Glutamatergic neuron (in vitro differentiated cells): ENCODE measurements at regions not wholly inside any gene's neighbourhood (a gene's known extent, or its start where the extent isn't known, plus 50 kb on each side); places are given as distances from the start of the nearest gene placed in this dataset.

Experiments
- DNase-seq: peaks from one replicate; pipeline ENCODE4 v3.0.0; 2022
- H3K27ac Mint-ChIP-seq: one replicate; pipeline ENCODE4 v1.8.0; 2020; ENCODE audit warnings: mild to moderate bottlenecking, mixed read lengths, inconsistent platforms; ENCODE audit not compliant: unreplicated experiment
- H3K27me3 Mint-ChIP-seq: one replicate; pipeline ENCODE4 v1.8.0; 2020; ENCODE audit warnings: mild to moderate bottlenecking, moderate library complexity, mixed read lengths, inconsistent platforms; ENCODE audit not compliant: unreplicated experiment
- H3K36me3 Mint-ChIP-seq: one replicate; pipeline ENCODE4 v1.8.0; 2020; ENCODE audit warnings: mild to moderate bottlenecking, mixed read lengths, inconsistent platforms; ENCODE audit not compliant: unreplicated experiment
- H3K4me1 Mint-ChIP-seq: one replicate; pipeline ENCODE4 v1.8.0; 2020; ENCODE audit warnings: mild to moderate bottlenecking, low read depth, mixed read lengths, inconsistent platforms; ENCODE audit not compliant: unreplicated experiment
- H3K4me3 Mint-ChIP-seq: one replicate; pipeline ENCODE4 v1.8.0; 2020; ENCODE audit warnings: mild to moderate bottlenecking, mixed read lengths, inconsistent platforms; ENCODE audit not compliant: unreplicated experiment
- H3K9me3 Mint-ChIP-seq: one replicate; pipeline ENCODE4 v1.8.0; 2020; ENCODE audit warnings: mild to moderate bottlenecking, moderate library complexity, mixed read lengths, inconsistent platforms; ENCODE audit not compliant: unreplicated experiment
- TF ChIP-seq, protein P1 (sequence below): fragments of 200-600 bp; sonication (generic); IDR thresholded peaks from one replicate; pipeline ENCODE4 v1.5.0; 2021; ENCODE audit not compliant: partially characterized antibody, unreplicated experiment

DNA sequence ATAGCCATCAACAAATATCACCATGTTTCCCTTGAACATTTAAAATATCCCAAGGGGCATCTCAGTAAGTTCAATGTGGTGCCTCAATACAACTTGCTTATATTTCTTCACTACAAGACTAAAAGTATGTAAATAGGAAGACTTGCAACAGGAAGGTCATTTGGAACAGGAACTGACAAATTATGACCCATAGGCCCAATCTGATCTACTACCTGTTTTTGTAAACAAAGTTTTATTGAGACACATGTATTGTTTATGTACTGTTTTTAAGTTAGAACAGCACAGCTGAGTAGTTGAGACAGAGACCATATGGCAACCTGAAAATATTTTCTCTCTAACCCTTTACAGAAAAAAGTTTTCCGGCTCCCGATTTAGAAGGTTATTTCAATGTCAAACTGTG lies 154.8 kb upstream of the TFPI start:
- no peaks in the 10 kb centered on the region for H3K4me1 Mint-ChIP-seq
- H3K36me3 Mint-ChIP-seq: no peaks in the 10 kb centered on the region
- no peaks in the 10 kb centered on the region for H3K9me3 Mint-ChIP-seq
- H3K4me3 Mint-ChIP-seq: no peak overlapping the region
- TF ChIP-seq, protein P1, sequence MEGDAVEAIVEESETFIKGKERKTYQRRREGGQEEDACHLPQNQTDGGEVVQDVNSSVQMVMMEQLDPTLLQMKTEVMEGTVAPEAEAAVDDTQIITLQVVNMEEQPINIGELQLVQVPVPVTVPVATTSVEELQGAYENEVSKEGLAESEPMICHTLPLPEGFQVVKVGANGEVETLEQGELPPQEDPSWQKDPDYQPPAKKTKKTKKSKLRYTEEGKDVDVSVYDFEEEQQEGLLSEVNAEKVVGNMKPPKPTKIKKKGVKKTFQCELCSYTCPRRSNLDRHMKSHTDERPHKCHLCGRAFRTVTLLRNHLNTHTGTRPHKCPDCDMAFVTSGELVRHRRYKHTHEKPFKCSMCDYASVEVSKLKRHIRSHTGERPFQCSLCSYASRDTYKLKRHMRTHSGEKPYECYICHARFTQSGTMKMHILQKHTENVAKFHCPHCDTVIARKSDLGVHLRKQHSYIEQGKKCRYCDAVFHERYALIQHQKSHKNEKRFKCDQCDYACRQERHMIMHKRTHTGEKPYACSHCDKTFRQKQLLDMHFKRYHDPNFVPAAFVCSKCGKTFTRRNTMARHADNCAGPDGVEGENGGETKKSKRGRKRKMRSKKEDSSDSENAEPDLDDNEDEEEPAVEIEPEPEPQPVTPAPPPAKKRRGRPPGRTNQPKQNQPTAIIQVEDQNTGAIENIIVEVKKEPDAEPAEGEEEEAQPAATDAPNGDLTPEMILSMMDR: no peak
- H3K27me3 Mint-ChIP-seq: no peaks in the 10 kb centered on the region
- no peak overlapping the region for H3K27ac Mint-ChIP-seq
- DNase-seq: no peak

DNA sequence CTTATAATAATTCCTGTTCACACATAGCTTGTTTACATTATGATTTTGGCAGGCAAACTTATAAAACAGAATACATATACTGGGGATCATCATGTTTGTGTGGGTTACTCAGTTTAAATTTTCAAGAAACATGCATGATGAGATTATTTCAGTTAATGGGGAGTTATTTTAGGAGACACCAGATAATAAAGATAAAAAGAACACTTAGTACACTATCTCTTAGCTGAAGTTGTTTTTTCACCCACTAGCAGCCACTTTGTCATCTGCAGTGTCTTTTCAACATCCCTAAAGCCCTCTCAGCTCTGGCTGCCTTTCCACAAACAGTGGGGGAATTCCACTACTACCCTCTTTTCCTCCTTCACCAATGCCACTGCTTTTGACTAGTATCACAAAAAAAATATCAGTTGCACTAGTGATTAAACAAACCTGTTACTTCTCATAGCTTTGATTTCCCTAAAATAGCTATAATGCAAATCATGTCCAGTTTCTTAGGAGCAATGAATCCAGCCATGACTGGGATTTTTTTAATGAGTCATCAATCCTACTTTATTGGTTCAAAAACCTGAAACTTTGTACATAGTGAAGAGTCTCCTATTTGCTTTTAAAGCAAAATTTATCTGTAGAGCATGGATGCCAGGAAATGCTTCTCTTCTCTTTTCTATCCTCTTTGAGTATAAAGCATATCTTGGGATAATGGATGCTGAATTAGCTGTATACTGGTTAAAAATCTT lies 156.7 kb upstream of the TFPI start:
- H3K27ac Mint-ChIP-seq: no peak overlapping the region
- TF ChIP-seq, protein P1: no peak
- no peaks in the 10 kb centered on the region for H3K27me3 Mint-ChIP-seq

DNA sequence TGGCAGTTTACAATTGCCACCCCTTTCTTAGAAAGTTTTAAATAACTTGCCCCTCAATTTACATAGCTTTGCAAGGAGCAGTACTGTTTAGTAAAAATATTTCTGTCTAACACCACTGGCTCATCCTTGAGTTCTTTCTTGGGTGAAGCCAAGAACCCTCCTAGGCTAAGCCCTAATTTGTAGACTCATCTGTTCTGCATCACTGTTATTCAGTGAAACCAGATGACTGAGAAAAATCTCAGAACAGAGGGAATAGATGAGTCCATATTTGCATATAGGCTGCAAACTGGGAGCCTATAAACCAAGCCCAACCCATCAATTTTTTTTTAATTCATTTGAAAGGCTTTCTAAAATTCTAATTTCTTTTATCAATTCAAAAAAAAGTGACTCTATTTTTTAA lies 161.4 kb upstream of the TFPI start:
- H3K36me3 Mint-ChIP-seq: no peaks in the 10 kb centered on the region
- H3K9me3 Mint-ChIP-seq: no peaks in the 10 kb centered on the region
- H3K4me1 Mint-ChIP-seq: no peaks in the 10 kb centered on the region
- H3K27ac Mint-ChIP-seq: no peak overlapping the region
- H3K27me3 Mint-ChIP-seq: no peaks in the 10 kb centered on the region
- H3K4me3 Mint-ChIP-seq: no peak overlapping the region
- TF ChIP-seq, protein P1: no peak
- DNase-seq: no peak

More for the DNA sequence above, 156.7 kb upstream of the TFPI start:
- Mint-ChIP-seq H3K36me3 (no peaks in the 10 kb centered on the region), H3K4me3 (no peak overlapping the region), H3K4me1 (no peaks in the 10 kb centered on the region), H3K9me3 (no peaks in the 10 kb centered on the region)
- no peak for DNase-seq

DNA sequence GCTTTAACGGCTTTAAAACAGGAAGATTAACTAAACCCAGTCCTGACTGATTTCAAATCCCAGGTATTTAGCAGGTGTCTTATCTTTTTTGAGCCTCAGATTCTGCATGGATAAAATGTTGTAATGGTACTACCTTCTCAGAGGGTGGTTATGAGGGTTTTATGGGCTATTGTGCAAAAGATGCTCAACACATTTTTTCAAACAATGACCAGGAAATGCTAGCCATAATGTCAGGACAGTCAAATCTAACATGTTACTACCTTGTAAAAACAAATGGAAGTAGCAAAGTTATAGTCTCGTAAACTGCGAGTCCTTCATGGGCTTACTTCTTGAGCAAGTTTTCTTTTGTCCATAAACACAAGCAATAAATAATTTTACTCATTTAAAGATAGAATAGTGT lies 162.1 kb upstream of the TFPI start:
- Mint-ChIP-seq H3K36me3 (no peaks in the 10 kb centered on the region), H3K9me3 (no peaks in the 10 kb centered on the region), H3K27ac (no peak overlapping the region), H3K27me3 (no peaks in the 10 kb centered on the region), H3K4me3 (no peak overlapping the region), H3K4me1 (no peaks in the 10 kb centered on the region)
- DNase-seq: no peak
- TF ChIP-seq, protein P1: no peak

DNA sequence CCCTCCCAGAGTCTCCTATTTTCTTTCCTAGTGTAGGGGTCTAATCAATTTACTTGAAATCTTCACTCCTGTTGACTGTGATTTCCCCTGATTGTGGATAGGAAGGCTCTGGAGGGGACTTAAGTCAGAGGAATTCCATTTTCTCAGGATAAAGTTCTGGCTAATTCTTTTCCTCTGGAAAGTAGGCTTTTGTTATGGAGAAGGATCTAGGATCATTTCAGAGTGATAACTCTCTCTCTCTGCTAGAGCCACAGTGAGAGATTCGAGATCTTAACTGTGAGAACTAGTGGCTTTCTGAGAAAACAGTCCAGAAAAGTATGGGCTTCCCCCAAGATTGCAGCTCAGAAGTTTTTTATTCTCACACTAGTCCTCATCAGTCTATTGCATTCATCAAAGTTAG lies 163.9 kb upstream of the TFPI start:
- Mint-ChIP-seq H3K36me3 (no peaks in the 10 kb centered on the region), H3K27me3 (no peaks in the 10 kb centered on the region), H3K4me1 (no peaks in the 10 kb centered on the region), H3K4me3 (no peak overlapping the region), H3K27ac (no peak overlapping the region), H3K9me3 (no peaks in the 10 kb centered on the region)
- TF ChIP-seq, protein P1: no peak
- no peak for DNase-seq
